HuH-7 (cell line): ENCODE measurements at regions not wholly inside any gene's neighbourhood (a gene's known extent, or its start where the extent isn't known, plus 50 kb on each side); places are given as distances from the start of the nearest gene placed in this dataset.

Experiments used
- DNase-seq: peaks from one replicate; pipeline ENCODE4 v3.0.0; 2011; ENCODE audit warnings: low spot score

GRCh38 chr1:25001125-25001915 is 71.2 kb upstream of the RUNX3 start:
- DNase-seq = no peak

GRCh38 chr1:24999906-25000305 is 69.8 kb upstream of the RUNX3 start:
- no peak for DNase-seq

- DNase-seq = no peak
Observed at GRCh38 chr1:24999426-24999825, 69.3 kb upstream of the RUNX3 start.

DNA sequence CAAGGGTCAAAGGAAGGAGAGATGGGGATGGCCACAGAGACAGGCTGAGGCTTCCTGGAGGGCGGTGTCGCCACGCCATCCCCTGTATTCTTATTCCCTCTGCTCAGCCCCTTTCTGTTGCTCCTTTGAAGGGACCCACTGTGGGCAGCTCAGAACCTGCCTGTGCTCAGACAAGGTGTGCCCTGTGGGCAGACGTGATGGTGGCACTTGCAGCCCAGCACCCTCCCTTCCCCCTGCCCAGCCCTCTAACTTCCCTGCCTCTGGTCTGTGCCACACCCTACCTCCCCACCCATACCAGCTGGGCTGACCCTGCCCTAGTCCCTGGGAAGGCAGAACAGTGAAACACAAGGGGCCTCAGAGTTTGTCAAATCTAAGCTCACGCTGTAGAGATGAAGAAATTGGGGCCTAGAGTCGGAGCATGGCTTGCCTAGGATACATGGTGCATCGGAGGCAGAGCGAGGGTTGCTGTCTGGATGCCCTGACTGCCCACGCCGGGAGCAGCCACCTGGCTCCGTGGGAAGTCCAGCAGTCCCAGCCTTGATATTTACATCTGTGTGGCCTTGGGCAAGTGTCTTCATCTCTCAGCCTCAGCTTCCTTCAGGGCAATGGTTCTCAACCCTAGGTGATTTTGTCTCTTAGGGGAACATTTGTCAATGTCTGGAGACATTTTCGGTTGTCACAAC is 68.6 kb upstream of the RUNX3 start:
- no peak for DNase-seq

- DNase-seq = no peak
Observed at GRCh38 chr1:24996983-24997893, 67.2 kb upstream of the RUNX3 start.

DNA sequence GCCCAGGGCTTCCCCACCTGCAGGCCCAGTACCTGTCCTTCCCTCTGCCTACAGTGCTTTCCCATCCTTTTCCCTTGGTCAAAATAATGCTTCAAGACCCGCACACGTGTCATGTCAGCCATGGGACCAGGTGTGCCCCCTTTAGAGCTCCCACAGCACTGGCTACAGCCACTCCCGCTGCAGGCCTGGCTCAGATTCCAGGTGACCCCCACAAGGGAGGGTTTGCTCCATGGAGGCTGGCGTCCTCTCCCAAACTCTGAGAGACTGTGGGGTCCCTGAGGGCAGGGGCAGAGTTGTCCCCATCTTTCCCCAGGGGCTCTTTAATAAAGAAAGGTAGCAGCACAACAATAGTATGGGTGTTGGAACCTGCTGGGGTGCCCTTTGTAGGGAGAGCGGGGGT is 66.4 kb upstream of the RUNX3 start:
- no peak for DNase-seq

- no peak for DNase-seq
Observed at GRCh38 chr1:24995661-24996060, 65.6 kb upstream of the RUNX3 start.

GRCh38 chr1:24995140-24995539 is 65.1 kb upstream of the RUNX3 start:
- no peak for DNase-seq

DNA sequence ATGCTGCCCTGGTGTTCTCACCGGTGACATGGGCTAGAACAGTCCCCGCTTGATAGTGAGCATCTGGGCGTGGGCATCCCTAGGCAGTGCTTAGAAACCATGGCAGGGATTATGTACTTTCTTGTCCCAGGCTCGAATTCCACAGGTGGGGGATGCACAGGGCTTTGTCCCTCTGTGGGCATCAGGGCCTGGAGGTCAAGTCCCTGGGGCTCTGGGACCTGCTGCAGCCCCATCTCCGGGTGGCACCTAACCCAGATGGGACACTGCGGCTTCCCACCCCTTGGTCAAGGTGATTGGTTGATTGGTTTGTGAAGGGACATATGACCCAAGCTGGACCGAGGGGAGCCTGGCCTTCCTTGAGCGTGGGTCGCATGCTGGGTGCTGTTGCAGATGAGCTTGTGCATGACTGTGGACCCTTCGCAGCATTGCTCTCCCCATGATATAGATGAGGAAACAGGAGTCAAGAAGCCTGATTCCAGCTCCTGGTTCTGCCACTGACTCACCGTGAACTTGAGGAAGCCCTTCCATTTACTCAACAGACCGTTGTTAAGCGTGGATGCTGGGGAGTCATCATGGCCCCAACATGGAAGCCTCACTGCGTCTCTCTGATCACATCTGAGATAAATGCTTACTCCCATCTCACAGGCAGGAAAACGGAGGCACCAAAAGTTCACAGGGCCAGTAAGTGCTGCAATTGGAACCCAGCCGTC is 64.0 kb upstream of the RUNX3 start:
- no peak for DNase-seq

DNA sequence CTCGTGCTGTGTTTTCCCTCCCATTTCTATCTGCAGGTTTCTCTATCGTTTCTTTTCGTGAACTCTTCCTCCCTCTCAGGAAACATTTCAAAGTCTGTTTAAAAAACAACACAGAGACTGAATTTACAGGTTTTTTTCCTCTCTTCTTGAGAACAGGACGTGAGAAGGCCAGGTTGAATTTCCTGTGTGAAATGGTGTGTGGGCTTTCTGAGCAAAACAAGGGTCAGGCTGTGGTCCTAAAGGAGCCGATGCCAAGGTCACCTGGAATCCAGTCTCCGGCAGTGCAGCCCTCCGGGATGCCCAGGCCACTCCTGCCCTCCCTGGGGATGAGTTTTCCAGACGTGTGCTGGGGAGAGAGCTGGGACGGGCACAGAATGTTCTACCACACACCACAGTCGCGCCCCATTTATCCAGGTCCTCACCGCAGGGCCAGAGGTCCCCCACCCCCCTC is 62.7 kb upstream of the RUNX3 start:
- no peak for DNase-seq

- no peak for DNase-seq
Observed at GRCh38 chr1:24992124-24992760, 62.2 kb upstream of the RUNX3 start.

- DNase-seq = no peak
Observed at GRCh38 chr1:24991697-24992096, 61.6 kb upstream of the RUNX3 start.

DNA sequence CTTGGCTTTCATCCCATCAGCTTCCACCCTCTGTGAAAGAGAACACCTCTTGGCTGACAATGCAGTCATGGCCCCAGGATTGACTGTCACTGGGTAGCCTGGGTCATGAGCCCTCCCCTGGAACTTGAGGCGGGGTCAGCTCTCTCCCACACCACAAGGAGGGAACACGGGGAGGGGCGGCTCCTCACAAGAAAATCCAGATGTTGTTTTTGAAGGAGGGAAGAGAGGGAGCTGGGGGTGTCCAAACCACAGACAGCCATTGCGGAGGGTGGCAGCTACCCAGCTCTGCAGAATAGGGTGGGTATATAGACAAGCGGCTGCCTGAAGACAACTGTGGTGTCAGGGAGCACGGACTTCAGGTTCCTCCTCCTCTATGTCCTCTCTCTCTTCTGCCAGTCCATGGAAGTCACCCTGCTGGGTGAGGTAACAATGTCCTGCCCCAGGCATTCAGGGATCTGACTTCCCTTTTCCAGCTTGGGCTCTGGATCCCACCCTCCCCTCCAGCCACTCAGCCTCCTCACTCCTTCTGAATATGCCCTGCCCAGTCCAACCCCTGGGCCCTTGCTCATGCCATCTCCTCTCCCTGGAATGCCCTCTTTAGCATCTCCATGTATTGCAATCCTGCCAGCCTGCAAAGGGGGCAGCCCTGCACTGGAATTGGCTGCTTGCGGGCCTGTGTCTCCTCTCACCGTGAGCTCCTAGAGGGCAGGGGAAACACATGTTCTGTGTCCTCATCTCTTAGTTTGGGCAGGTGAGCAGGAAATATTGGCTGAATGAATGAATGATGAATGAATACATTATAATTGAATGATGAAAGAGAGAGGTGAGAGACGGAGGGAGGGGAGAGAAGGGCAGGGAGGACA is 60.9 kb upstream of the RUNX3 start:
- DNase-seq = no peak

GRCh38 chr1:24990136-24990535 is 60.1 kb upstream of the RUNX3 start:
- no peak for DNase-seq

DNA sequence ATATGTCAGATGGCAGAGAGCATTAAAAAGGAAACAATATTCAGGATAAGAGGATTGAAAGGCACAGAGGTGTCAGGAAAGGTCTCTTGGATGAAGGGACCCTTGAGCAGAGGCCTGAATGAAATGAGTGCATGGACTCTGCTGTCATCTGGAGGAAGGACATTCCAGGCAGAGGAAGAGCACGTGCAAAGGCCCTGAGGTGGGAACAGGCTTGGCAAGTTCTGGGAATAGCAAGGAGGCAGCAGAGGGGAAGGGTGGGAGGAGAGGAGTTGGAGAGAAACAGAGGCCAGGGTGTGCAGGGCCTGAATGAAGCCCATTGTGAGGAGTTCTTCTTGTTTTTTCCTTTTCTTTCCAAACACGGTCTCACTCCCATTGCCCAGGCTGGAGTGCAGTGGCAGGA is 59.0 kb upstream of the RUNX3 start:
- DNase-seq = no peak

- DNase-seq = no peak
Observed at GRCh38 chr1:24988558-24988912, 58.5 kb upstream of the RUNX3 start.

DNA sequence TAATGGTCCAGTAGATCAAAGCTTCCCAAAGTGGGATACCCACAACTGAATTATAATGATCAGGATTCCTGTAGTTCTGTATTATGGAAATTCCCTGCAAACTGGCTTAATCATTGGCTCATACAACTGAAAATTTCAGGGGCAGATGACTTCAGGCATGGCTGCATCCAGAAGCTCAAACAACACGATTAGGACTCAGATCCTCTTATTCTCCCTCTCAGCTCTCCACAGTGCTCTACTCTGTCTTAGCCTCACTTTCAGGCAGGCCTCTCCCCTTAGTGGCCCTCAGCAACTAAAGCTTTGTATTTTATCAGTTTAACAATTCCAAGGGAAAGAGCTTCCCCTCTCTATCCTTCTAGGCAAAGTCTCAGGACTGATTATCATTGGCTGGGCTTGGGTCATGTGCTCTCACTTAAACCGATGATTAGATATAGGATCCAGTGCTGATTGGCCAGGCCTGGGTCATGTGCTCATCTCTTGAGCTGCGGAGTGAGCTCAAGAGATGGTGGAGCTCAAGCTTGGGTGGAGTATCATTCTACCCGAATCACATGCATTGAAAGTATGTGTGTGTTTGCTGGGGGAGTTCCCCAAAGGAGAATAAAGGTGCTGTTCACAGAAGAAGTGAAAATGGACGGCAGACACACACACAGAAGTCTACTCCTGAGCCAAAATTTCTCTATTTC is 57.9 kb upstream of the RUNX3 start:
- no peak for DNase-seq

DNA sequence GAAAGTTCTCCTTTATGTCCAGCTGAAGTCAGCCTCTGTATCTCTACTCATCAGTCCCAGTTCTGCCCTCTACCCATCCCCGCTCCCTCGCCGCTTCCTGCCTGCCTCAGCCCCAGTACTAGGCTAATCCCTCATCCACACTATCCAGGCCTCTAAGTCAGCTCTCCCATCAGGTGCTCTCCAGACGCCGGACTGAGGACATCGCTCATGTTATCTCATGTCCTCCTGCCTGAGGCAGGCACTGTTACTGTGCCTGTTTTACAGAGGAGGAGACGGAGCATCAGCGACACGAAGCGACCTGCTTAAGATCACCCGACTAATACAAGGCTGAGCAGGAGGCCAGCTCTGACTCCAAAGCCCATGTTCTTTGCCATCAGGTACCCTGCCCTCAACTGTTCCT is 57.3 kb upstream of the RUNX3 start:
- DNase-seq = no peak

GRCh38 chr1:24986372-24986965 is 56.4 kb upstream of the RUNX3 start:
- DNase-seq = no peak

DNA sequence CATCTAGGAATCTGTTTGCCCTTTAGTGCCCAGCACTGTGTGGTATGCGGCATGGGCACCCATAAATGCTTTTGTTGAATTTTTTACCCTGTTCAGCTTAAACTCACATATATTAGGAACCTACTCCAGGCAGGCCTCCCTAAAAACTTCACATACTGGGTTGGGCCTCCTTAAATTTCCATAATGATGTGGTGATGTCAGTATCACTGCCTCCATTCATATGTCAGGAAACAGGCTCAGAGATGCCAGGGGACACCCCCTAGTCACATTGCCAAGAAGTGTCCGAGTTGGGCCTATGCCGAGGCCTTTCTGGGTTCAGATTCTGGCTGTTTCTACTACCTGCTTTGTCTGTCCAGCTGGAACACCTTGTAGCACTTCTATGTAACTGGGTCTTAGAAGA is 55.7 kb upstream of the RUNX3 start:
- no peak for DNase-seq
